ENCODE measurements at regions not wholly inside any gene's neighbourhood (a gene's known extent, or its start where the extent isn't known, plus 50 kb on each side); places are given as distances from the start of the nearest gene placed in this dataset.

DNA sequence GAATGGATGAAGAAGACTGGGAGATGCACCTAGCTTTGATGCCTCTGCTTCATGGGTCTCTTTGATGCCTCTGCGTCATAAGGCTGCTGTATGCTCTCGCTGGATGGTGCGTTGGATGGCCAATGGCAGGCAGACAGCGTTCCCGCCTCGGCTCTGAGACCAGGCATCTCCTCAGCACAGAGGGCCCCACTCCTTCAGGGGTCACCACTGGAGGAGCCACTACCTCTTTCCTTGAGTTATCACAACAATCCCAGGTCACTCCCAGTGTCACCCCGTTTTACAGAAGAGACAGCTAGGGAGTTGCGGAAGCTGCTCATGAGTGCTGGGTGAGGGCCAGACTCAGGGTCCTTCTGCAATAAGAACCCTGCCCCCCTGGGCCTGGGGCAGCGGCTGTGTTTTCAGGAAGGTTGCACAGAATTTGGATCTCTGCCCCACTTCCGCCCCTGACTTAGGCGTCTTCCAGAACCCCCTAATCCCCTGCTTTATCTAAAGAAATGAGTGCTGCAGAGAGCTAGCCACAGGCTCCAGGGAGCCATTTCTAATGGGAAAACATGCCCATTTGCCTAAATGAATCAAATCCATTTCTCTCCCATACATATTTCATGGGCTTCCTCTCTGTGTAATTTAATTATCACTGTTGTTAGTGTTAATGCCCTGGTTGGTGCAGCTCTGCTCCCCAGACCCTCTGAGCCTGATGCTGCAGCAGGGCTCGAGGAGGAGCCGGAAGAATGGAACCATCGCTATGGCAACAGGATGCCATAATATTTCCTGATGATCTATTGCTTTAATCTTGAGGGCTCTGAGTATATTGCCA lies 131.8 kb upstream of the HS6ST1 start:
- DNase-seq (ENCODE audit: low read depth), result no peak

DNA sequence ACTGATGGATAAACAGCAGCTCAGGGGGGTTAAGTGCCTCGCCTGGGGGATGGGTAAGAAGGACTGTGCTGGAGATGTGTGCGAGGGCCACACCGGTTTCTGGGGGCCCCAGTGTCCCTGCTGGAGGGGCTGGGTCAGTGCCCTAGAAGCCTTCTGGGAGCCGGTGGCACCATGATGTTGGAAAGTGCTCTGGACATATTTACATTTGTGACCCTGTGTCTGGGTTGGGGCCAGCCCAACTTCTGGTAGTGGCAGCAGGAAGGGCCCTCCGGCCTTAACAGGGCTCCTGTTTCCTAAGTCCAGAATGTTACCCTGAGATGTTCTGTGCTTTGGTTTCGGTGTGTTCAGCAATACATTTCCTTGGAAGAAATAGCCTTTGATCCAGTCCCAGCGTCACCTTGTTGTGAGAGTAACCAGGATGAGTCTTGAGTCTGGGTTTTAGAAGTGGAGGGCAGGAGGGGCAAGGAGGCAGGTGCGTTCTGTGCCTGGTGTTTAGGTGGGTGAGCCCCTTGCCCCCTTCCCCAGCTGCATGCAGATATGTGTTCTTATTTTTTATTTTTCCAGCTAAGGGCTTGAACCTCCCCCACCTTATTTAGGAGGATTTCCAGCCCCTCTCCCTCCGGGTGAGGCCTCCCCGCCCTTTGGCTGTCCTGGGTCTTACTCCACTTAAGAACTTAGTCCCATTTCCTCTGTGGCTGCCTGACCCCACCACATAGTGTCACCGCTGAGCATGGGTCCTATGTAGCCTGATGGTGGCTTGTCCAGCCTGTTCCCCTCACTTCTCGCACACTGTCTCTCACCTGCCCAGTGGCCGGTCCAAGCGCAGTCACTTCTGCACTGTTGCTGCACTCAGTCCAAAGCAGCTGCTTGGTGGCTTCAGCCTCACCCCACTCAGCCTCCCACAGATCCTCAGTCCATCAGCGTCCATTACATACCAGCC lies 132.7 kb upstream of the HS6ST1 start:
- DNase-seq (ENCODE audit: low read depth), result no peak

DNA sequence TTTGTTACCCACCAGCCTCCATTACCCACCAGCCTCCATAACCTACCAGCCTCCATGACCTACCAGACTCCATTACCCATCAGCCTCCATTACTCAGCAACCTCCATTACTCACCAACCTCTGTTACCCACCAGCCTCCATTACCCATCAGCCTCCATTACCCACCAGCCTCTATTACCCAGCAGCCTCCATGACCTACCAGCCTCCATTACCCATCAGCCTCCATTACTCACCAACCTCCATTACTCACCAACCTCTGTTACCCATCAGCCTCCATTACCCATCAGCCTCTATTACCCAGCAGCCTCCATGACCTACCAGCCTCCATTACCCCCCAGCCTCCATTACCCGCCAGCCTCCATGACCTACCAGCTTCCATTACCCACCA lies 133.3 kb upstream of the HS6ST1 start:
- no peak for DNase-seq (ENCODE audit: low read depth)

DNA sequence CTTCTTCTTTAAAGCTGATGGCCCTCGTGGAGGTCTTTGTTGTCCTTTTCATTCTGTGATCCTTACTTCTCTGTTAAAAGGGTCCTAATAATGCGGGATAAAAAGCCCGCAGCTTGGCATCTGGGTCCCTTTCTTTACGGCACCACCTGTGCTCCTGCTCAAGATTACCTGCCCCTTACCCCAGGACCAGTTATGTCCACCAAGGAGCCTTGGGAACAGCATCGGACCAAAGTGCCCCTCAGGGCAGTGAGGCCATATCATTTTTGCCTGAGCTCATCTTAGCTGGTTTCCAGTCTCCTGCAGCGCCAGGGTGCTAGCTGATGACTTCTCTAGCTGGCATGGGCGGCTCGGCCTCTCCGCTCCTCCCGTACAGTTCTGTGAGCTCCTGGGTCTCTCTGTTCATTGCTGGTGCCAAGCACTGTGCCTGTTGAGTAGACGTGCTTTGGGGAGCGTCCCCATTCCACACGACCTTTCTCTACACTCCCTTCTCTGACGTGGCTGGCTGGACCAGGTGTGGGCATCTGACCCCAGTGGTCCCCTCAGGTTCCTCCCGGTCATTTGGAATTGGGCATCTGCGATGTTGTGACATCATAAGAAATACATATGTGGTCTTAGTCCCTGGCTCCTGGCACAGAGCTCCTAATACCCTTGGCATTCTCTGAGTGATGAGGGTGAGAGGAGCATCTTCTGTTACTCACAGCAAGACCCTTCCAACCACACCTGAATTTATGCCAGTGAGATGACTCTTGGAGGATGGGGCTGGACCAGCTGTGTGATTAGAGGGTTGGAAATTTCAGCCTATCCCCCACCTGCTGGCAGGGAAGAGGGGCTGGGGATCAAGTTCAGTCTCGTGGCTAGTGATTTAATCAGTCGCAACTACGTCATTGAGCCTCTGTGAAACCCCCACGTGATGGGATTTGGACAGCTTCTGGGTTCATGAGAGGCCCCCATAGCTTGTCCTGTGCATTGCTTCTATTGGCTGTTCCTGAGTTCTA lies 134.2 kb upstream of the HS6ST1 start:
- DNase-seq (ENCODE audit: low read depth), result no peak

DNA sequence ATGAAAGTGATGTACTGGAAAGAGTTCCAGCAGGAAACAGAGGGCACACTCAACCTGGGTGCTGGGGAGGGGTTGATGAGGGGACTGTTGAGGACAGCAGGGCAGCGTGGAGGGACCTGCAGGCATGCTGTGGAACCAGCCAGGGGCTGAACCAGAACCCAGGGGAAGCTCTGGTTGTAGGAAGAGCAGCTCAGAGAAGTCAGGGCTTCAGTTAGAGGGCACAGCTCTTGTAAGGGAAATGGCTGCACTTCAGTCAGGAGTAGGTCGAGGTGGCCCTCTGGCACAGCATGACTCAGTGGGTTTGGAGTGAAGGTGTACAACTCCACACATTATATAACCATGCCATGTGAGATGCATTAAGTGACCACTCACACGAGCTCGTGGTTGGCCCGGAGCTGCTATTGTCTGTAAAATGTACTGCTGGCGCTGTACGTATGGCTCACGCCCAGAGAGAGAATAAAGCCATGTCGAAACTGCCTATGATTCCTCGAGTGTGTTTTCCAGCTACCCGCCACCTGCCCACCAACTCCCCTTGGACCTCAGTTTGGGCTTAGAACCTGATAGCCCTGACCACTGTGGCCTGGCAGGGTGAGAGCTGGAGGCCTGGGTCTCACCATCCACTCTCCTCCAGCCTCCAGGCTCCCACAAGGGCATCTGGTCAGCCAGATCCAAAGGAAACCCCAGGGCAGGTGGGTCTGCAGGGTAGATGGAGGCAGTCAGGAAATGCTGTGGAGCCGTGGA lies 136.5 kb upstream of the HS6ST1 start:
- DNase-seq (ENCODE audit: low read depth), result no peak

DNA sequence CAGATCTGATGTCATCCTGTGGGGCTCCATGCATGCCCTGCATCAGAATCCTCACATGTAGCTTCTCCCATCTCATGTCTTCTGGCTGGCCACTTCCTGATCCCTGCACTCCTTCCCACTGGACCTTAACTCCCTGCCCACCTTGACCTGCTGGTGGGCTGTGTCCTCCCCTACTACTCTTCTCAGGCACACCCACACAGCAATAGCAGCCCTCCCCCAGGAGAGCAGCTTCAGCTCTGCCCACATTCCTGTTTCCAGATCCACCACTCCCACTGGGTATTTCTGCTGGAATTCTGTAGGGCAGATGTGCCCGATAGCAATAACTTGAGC lies 137.0 kb upstream of the HS6ST1 start:
- DNase-seq (ENCODE audit: low read depth), result no peak

DNA sequence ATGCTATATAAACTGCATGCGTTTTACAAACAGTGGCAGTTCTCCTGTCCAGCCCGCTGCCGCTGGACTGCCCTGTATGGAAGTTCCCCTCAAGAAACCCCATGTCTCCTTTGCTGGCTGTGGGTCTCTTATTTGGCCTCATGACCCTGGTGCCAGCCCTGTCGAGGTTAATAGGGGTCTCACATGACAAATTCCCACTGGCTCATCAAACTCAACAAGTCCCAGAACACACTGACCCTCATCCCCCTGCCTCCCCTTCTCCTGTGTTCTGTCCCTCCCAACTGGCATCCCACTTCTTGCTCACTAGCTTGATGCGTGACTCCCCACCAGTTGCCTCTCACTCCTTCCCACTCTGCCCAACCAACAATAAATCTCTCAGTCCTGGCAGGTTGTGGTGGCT lies 137.6 kb upstream of the HS6ST1 start:
- DNase-seq (ENCODE audit: low read depth), result no peak

DNA sequence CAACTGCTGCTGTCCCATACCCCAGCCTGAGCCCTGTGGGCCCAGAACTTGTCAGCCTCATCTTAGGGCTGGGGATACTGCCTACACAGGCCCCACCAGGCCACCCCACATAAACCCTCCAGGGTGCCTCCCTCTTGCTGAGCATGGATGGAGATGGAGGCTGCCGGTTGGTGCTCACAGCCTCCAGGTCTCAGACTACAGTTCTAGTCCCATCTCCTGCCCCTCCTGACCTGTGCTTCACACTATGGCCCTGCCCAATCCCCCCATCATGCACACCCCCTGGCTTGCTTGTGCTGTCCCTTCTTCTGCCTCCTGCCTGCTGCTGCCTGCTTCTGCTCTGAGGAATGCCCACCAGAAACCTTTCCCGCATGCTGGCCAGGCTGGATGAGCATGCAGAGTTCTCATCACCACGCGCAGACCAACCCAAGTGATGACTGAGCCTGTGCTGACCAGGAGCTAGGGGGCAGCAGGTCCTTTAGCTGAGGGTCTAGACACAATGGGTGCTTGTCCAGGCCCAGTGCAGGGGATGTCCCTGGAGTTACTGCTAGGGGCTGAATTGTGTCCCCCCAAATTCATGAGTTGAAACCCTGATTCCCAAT lies 138.4 kb upstream of the HS6ST1 start:
- DNase-seq (ENCODE audit: low read depth), result no peak

DNA sequence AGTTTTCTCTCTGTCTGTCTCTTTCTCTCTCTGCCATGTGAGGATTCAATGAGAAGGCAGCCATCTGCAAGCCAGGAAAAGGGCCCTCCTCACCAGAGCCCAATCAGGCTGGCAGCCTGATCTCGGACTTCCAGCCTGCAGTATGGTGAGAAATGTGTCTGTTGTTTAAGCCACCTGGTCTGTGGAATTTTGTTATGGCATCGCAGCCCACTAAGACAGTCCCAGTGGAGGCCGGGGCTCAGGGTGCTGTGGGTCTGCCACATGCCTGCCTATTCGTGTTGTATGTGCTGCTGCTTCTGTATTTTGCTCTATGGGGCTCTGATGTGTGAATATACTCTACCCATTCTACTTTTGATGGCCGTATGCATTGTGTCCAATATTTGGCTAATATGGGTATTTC lies 139.0 kb upstream of the HS6ST1 start:
- no peak for DNase-seq (ENCODE audit: low read depth)

DNA sequence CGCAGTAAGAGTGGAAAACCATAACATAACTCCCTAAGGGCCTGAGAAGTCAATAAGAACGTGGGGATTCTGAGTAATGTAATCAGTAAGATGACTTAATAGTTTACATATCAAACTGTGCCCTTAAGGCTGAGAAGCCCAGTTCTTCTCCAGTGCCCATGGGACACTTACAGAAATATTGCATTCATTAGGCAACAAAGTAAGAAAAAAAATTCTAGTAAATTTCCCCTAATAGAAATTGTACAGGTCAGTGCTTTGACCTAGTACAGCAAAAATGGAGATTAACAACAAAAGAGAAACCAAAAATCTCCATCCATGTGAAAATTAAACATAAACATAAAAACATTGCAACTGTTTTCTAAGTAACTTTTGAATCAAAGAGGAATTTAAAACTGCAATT lies 139.8 kb upstream of the HS6ST1 start:
- DNase-seq (ENCODE audit: low read depth), result no peak

DNA sequence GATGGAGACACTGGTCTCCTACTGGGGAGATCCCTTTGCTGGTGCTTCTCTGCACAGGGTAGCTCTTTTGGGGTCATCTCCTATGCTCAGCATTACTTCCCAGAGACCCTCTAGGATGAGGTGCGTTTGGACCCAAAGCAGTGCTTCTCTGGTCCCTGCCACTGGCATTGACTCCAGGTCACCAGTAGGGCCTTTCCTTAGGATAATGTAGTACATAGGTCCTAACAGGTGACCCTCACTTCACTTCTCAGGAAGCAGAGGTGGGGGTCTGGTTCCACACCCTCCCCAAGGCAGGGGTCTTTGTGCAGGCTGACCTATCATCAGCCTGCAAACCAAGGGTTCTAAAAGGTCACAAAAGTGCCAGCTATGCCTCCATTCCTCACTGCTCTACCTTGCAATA lies 145.8 kb upstream of the HS6ST1 start:
- DNase-seq (ENCODE audit: low read depth), result no peak

DNA sequence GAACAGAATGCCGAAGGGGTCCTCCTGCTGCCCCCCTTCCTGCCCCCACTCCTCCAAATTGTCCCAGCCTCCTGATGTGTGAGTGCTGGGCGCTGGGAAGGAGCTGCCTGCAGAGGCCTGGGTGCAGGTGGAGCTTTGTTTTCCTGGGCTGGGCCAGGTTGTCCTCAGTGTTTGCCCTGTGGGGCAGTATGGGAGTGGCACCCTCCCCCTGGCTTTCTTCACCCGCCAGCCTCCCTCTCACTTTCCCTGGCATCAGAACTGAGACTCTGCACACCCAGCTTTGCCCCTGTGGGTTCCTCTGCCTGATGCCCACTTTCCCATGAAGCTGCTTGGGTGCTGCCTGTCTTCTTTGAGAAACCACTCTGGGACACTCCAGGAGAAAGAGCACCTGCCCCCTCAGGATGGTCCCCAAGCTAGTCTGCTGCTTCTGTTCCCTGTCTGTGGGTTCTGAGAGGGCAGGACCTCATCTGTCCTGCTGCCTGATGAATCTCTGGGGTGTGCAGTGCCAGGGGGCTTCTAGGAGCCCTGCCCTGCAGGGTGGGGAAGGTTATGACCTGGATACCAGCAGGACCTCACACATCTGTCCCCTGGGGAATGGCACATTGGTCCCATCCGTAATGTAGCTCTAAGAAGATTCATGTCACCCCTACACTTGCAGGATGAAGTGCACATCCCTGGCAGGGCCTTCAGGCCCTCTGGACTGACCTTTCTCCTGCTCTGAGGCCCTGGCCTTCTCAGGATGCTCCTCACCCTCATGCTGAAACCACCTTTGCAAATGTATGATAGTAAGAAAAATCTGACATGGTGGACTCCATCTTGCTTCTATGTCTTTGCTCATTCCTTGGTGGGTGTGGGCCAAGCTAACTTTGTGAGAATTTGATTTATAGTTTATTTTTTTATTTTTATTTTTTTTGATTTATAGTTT lies 146.8 kb upstream of the HS6ST1 start:
- no peak for DNase-seq (ENCODE audit: low read depth)

DNA sequence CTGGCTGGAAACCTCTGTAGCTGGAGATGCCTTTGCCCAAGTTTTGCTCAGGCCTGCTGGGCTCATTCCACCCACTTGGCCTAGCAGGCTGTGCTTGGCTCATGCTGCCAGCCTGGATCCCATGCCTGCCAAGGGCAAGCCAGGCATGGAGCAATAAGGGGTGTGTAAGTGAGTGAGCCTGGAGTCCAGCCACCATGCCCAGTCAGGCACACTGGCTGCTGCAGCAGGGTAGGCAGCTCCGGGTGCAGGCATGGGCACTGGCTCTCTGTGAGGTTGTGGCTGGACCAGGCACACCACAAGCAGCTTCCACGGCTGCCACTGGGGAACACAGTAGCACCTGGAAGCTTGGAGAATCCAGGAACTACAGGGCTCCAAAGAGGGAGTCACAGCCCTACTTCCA lies 147.7 kb upstream of the HS6ST1 start:
- DNase-seq (ENCODE audit: low read depth), result no peak

DNA sequence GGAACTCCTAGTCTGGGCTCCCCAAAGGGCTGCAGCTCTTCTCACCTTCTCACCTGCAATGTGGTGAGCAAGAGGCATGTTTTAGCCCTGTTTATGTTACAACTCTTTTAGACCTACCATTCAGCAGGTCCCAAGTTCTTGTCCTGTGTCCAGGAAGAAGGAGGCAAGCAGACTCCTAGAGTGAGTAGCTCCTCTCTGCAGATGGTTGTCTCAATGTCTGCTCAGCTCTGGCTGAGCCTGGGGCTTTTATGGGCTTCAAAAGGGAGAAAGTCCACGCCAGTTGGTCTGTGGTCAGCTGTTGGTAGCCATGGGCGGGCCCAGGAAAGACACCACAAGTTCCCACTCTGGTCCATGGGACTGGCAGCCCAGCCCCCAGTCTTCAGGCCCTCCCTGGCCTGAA lies 148.1 kb upstream of the HS6ST1 start:
- no peak for DNase-seq (ENCODE audit: low read depth)

DNA sequence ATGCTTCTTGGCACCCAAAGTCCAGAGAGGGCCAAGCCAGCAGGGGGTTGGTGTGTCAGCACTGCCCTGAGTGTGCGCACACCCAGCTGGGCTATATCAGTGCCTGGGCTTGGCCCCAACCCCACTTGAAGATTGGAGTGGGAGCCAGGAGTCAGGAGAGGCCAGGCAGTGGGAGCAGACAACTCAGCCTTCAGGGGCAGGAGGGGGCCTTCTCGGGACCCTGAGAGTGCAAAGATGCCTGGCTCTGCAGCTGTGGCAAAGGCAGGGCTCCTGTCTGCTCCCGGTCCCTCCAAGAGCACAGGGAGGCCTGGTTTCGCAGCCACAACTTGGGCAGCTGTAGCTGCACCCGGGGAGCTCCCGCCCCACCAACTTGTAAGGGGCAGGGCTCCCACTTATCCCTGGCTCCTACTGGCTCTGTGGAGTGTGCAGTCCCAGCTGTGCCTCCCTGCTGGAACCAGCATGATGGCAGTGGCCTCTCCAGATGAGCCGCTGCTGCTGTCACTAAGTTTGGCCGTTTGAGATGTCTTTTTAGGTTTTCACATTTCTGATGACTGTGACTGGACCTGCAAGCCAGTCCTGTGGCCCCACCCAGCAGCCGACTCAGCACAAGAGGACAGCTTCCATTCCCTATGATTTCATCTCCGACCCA lies 148.8 kb upstream of the HS6ST1 start:
- no peak for DNase-seq (ENCODE audit: low read depth)

DNA sequence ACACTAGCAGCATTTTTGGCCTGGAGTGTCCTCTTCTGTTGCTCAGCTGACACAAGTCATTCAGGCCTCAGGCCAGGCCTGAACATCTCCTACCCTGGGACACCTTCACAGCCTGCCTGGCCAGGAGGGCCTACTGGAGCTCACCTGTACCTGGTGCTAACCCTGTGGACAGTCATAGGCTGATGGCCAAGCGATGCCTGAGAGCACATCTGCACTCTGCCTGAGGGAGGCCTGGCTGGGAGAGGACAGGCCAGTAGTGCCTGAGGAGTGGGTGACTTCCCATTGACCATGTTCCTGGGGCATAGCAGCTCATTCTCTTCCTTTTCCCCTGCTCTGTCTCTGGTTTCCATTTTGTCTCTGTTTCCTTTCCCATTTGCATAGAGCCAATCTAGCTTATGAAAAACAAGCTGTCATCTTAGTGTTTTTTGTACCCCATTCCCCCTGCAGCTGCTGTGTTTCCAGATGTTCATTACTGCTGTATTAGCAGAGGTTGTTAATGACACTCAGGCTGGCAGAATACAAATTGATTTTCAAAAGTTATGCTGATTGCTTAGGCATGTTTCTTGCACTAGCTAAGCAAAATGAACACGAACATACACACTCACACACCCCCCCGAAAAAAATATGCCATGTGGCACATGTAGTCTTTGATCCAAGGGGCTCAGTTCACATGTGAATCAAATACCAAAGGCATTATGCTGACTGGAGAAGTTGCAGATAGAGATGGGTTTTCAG lies 149.7 kb upstream of the HS6ST1 start:
- DNase-seq (ENCODE audit: low read depth), result no peak

DNA sequence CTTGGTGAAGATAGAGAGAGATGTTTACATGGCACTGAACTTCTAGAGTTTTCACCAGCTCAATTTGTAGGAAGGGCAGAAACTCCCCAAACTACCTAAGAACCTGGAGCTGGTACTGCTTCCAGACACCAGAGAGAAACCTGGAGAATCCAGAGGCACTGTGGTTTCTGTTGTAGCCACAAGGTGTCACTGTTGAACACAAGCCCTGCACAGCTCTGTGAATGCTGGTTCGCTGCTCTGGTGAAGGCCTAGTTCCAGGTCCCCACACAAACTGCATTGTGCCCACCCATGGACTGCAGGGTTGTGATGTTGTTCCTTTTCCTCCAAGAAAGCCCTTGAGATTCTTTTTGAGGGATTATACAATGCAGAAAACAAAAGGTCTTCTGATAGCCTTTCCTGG lies 150.5 kb upstream of the HS6ST1 start:
- DNase-seq (ENCODE audit: low read depth), result no peak

DNA sequence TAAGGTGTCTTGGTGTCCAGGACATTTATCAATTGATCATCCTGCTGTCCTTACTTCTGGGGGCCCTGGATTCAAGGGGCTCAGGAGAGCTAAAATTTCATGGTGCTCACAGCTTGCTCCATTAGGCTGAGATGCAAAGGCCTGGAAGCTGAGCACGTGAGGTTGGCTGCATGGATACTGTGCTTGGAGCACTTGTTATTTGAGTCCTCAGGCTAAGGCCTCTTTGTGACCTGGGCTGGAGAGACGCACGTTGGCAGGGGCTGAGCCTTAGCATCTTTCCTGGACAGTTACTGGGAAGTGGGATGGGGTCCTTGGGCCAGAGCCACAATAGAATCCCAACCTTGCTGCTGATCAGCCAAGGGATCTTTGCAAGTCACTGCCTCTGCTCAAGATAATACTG lies 151.2 kb upstream of the HS6ST1 start:
- DNase-seq (ENCODE audit: low read depth), result no peak

DNA sequence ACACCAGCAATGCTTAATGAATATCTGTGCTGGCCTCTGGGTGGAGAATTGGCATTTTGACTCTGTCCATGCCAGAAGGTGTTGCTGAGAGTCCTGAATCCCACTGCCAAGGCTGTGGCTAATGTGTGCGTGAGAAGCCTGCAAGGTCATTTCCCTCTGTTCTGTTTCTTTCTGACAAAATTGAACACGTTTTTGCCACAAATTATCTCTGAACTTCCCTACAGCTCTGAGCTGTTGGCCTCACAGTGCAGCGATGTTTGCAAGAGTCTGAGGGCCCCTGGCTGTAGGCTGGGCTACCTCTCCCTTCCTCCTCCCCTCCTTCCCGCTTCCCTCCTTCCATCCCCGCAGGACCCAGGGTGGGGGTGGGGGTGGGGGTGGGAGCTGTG lies 154.1 kb upstream of the HS6ST1 start:
- no peak for DNase-seq (ENCODE audit: low read depth)

All from forelimb muscle (tissue), 1 donor.